Body of pancreas (tissue), 4 donors: ENCODE measurements at regions not wholly inside any gene's neighbourhood (a gene's known extent, or its start where the extent isn't known, plus 50 kb on each side); places are given as distances from the start of the nearest gene placed in this dataset.

Experiments
- CTCF ChIP-seq, 7 experiments: fragments of 450-650 bp in 4 of 7; fragments of 200-600 bp in 3 of 7; sonication (generic) in 3 of 7; IDR thresholded peaks; one replicate each; pipeline ENCODE4 v1.5.1; 2016 to 2019; ENCODE audit warnings: antibody characterized with exemption in 7 of 7
- POLR2A ChIP-seq, 3 donors: fragments of 450-650 bp; IDR thresholded peaks; one replicate each; pipeline ENCODE4 v1.6.1; 2016; ENCODE audit warnings: antibody characterized with exemption in 3 of 3, mild to moderate bottlenecking in 2 of 3

GRCh38 chr4:81919810-81920209, 448.1 kb upstream of the RASGEF1B start:
- TF ChIP-seq CTCF (IDR thresholded peaks at IDR 0.05), result no peak
- TF ChIP-seq POLR2A (IDR thresholded peaks at IDR 0.05), result no peak
